GM12892 (cell line): ENCODE measurements at regions not wholly inside any gene's neighbourhood (a gene's known extent, or its start where the extent isn't known, plus 50 kb on each side); places are given as distances from the start of the nearest gene placed in this dataset.

Source experiments
- POLR2A ChIP-seq: IDR thresholded peaks from 2 replicates; pipeline ENCODE4 v1.6.1; 2011; ENCODE audit warnings: low read depth, low read length, control low read depth
- POLR2AphosphoS5 ChIP-seq: IDR thresholded peaks from 2 replicates; pipeline ENCODE4 v1.6.1; 2011; ENCODE audit warnings: low read depth, low read length, control low read depth
- TAF1 ChIP-seq: IDR thresholded peaks from 2 replicates; pipeline ENCODE4 v1.6.1; 2011; ENCODE audit warnings: low read depth, mild to moderate bottlenecking, control low read depth, low read length, borderline replicate concordance

GRCh38 chr21:19123525-19123924 lies 719.9 kb upstream of the TMPRSS15 start:
- TF ChIP-seq POLR2A (no peak), TAF1 (no peak), POLR2AphosphoS5 (no peak)
